ENCODE measurements at regions not wholly inside any gene's neighbourhood (a gene's known extent, or its start where the extent isn't known, plus 50 kb on each side); places are given as distances from the start of the nearest gene placed in this dataset.

GRCh38 chr4:42816189-42816879 lies 76.2 kb upstream of the GRXCR1 start:
- TF ChIP-seq YY1 (IDR thresholded peaks at IDR 0.05; ENCODE audit: low read depth, low read length) (no peak), POLR2AphosphoS5 (IDR thresholded peaks at IDR 0.05; ENCODE audit: low read depth, low read length) (no peak), CTCF (IDR thresholded peaks at IDR 0.05; ENCODE audit: control extremely low read depth in 1 of 3, insufficient read depth in 1 of 3, low read depth in 1 of 3, low read length in 3 of 3) (no peak)
